Stimulated activated CD8-positive, alpha-beta memory T cell treated with anti-CD3 and anti-CD28 coated beads, Interleukin-12 subunit alpha, Interleukin-12 subunit beta, amount 100 ng/mL, for 4 hours (primary cell): ENCODE measurements at regions not wholly inside any gene's neighbourhood (a gene's known extent, or its start where the extent isn't known, plus 50 kb on each side); places are given as distances from the start of the nearest gene placed in this dataset.
"Not testable (repeated sequence)": the region's sequence is repeated elsewhere in the genome, so short reads cannot be mapped to it uniquely, and the experiment has no call there.

Experiments used
- DNase-seq: peaks from one replicate; pipeline ENCODE4 v3.0.0-alpha.2; 2020; ENCODE audit warnings: low read depth

DNA sequence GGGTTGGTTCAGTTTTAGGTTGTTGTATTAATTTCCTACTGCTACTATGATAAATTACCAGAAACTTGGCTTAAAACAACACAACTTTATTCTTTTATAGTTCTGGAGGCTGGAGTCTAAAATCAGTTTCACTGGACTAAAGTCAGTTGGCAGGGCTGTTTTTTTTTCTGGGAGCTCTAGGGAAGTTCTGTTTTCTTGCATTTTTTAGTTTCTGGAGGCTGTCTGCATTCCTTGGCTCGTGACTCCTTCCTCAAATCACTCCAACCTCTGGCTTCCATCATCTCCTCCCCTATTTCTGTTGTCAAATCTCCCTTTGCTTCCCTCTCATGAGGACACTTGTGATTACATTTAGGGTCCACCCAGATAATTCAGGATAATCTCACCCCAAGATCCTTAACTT, 51.3 kb upstream of the SUB1 start:
- DNase-seq = no peak

DNA sequence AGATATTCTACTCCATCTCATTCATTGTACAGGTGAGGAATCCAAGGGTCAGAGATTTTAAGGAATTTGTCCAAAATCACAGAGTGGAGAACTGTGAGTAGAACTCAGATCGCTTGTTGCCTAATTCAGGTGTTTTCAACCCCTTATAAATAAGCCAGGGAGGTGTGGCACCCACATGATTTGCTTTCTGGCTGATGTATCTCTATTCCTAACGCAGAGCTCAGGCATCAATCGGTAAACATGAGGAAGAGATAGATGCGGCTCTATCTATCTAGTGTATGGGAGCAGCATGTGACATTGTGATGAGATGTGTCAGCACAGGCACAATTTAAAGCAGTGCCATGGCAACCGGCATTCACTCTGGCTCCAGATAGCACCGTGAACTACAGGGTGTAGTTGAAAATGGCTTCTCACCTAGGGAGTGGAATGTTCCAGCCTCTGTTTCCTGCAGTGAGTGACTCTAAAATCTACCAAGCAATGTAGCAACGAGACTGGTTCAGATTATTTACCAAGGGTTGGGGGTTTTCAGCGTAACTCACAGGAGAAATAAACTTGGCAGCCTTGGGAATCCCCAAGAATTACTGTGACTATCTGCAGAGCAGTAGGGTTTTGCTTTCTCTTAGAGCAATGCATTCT, 53.4 kb upstream of the SUB1 start:
- DNase-seq = peak; percentile 6

- not testable (repeated sequence) for DNase-seq
Measured at GRCh38 chr5:32527321-32527720, 58.0 kb upstream of the SUB1 start.

DNA sequence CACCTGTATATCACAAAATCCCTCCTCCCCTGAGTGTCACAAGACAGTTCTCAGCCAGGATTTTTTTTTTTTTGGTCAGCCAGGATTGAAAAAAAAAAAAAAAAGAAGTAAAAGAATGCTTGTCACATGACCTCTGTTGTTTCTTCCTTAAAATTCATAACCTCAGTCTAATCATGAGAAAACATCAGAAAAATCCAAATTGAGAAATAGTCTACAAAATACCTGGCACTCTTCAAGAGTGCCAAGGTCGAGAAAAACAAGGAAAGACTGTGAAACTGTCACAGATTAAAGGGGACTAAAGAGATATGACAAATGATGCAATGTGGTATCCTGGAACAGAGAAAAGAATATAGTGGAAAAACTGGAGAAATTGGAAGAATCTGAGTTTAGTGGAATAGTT, 58.5 kb upstream of the SUB1 start:
- no peak for DNase-seq

- DNase-seq = no peak
Measured at GRCh38 chr5:32523625-32524024, 61.7 kb upstream of the SUB1 start.

GRCh38 chr5:32522429-32523143, 62.8 kb upstream of the SUB1 start:
- no peak for DNase-seq

DNA sequence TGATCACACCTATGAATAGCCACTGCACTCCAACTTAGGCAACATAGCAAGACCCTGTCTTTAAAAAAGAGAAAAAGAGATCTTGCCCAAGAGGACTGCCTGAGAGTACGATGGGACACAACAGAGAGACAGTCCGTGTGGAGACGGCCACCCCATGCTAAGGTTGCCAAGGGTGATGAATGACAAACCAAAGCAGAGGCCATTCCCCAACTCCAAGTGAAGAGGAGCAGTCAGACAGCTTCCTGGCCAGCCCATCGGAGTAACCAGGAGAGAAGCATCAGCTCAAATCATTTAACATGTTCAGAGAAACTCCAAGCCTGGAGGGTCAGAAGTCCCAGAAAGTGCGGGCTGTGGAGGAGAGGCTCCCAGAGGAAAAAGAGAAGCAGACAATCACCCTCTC, 63.9 kb upstream of the SUB1 start:
- DNase-seq = no peak

GRCh38 chr5:32520972-32521371, 64.4 kb upstream of the SUB1 start:
- no peak for DNase-seq

- DNase-seq = no peak
Measured at GRCh38 chr5:32520356-32520755, 65.0 kb upstream of the SUB1 start.

- DNase-seq = no peak
Measured at GRCh38 chr5:32519508-32519907, 65.8 kb upstream of the SUB1 start.

DNA sequence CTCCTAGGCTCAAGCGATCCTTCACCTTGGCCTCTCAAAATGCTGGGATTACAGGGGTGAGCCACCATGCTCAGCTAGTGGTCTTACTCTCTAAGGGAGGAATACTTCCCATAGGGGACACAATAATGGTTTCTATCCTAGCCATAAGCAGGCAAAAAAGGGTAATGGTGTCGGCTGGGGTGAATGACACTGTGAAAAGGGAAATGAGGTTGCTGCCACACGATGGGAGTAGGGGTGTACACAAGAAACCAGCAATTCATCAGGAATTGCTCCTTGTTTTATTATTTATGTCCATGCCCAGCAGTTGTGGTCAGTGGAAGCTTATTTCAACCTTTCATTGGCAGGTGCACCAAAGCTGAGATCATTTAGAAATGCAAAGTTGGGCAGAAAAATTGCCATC, 70.3 kb upstream of the ZFR start:
- no peak for DNase-seq

- no peak for DNase-seq
Measured at GRCh38 chr5:32512926-32513325, 68.4 kb upstream of the ZFR start.

DNA sequence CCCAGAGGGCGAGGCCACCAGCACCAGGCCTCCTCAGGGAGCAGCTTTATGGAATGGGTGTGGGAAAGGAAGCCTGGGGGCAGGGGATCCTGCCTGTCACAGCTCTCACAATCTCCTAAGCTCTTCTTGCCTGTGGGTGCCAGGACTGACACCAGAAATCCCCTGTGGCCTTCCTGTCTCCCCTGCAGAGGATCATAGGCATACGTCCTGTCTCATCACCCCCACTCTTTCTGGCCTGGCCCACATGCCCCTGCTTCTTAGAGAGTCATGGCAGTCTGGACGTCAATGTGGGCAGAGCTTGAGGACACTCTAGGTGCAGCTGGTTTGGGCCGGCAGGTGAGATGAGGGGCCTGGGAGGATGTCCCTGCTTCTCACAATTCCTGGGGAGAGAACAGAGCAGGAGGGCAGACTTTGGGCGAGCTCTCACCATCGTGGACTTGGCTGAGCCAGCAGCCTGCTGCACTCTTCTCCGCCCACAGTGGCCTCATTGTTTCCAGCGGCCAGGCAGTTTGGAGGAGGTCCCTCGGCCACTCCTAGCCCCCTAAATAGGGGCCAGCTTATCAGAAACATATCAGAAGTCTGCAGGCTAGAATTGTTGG, 67.3 kb upstream of the ZFR start:
- DNase-seq = no peak

- no peak for DNase-seq
Measured at GRCh38 chr5:32510860-32511259, 66.3 kb upstream of the ZFR start.

- no peak for DNase-seq
Measured at GRCh38 chr5:32508806-32509805, 64.6 kb upstream of the ZFR start.

DNA sequence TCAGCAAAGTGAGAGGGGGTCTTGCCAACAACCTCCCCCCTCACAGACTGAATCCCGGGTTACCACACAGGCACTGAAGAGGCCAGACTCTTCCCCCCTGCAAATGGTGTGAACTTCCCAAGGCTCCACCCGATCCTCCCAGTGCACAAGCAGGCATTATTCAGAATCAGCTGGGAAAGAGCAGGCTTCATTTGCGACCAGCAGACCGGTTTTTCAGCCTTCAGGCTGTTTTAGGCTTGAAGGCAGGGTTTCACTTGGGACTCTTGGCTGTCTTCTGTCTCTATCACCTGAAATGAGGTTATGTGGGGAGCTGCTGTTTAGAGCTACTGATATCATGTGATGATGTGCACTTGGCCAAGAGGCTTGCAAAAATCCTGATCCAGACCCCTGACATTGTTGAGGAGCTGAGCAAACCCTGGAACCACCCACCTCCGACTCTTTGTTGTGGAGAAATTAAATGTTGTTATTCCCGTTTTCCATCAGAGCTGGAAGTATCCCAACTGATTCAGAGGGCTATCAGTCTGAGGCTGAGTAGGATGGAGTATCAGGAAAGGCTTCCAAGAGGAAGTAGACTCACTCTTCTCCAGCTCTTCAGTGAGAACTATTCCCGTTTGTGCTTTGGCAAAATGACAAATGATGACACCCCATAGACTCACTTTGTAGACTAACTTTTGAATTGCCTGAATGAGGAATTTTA, 63.3 kb upstream of the ZFR start:
- no peak for DNase-seq

DNA sequence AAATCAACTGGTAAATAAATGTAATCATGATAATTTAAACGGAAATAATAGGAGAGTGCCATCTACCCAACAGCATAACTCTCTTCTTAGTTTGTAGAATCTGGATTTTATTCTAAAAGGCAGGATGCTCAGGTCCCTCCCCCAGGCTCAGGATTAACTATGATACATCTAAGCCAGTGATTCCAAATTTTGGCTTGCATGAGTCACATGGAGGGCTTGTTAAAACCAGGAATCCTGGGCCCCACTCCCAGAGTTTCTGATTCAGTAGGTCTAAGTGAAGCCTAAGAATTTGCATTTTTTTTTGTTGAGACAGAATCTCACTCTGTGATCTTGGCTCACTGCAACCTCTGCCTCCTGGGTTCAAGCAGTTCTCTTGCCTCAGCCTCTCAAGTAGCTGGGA, 62.3 kb upstream of the ZFR start:
- no peak for DNase-seq

GRCh38 chr5:32506201-32506661, 61.7 kb upstream of the ZFR start:
- DNase-seq = no peak

- DNase-seq = no peak
Measured at GRCh38 chr5:32505756-32506155, 61.2 kb upstream of the ZFR start.

DNA sequence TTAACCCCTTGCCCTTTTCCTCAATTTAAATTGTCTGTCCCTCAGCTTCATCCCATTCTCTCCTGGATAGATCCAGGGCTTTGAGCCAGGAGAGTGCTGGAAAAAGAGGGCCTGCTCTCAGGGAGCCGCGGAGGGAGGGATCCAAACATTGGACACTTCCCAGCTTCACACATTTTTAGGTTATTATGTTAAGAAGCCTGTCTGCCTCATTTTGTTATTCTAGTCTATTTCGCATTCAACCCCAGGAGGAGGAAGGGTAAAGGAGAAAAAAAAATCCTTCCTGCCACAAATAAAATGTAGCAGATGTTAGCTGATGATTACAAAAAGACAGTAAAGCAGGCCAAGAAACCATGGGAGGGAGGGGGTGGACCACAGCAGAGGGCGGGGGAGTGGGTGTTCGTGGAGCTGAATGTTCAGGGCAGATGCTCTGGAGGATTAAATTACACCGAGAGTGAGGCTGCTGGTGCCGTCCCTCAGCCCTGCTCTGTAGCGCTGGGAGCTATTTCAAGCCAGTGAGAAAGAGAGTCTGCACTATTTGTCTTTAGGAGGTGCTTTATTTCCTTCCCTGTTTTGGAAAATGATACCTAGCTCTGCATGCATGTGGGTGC, 60.6 kb upstream of the ZFR start:
- no peak for DNase-seq

- DNase-seq = no peak
Measured at GRCh38 chr5:32504329-32504988, 59.9 kb upstream of the ZFR start.
